OCI-LY1 (cell line): ENCODE measurements at regions not wholly inside any gene's neighbourhood (a gene's known extent, or its start where the extent isn't known, plus 50 kb on each side); places are given as distances from the start of the nearest gene placed in this dataset.

Source experiments
- CTCF ChIP-seq: fragments of 200-600 bp; sonication (generic), shearing (Covaris generic); IDR thresholded peaks from 2 replicates; pipeline ENCODE4 v1.5.1; 2017; ENCODE audit warnings: mild to moderate bottlenecking, antibody characterized with exemption, low read length, moderate library complexity, mixed read lengths
- EZH2 ChIP-seq: fragments of 200-600 bp; sonication (generic), shearing (Covaris generic); IDR thresholded peaks from 2 replicates; pipeline ENCODE4 v1.8.0; 2017; ENCODE audit warnings: borderline replicate concordance, mixed run types, mild to moderate bottlenecking, antibody characterized with exemption, low read length, moderate library complexity, mixed read lengths

- TF ChIP-seq CTCF = no peak
- no peak for TF ChIP-seq EZH2
These were observed 385.1 kb downstream of the PPP1R2C start for GRCh38 chrX:42392846-42393245.
